Embryonic facial prominence (tissue), 1 donor: ENCODE measurements at regions not wholly inside any gene's neighbourhood (a gene's known extent, or its start where the extent isn't known, plus 50 kb on each side); places are given as distances from the start of the nearest gene placed in this dataset.

Experiments used
- DNase-seq: peaks from one replicate; pipeline ENCODE4 v3.0.0-alpha.2; 2016; ENCODE audit errors: extremely low spot score

DNA sequence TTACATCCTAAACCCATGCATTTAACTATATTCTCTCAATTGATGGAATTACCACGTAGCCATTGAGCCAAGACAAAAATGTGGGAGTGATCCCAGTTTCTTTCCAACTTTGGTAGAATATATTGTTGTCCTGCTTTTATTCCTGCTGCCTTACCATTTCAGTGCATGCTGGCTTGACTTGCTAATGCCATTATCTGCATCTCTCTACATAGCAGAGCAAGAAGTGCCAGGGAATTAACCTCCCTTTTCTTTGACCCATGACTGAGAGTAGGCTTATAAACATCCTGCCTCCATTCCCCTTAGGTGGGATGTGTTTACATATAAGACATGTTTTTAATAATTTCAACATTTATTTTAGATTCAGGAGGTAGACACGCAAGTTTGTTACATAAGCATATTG is 1153.4 kb downstream of the IGSF11 start:
- no peak for DNase-seq

DNA sequence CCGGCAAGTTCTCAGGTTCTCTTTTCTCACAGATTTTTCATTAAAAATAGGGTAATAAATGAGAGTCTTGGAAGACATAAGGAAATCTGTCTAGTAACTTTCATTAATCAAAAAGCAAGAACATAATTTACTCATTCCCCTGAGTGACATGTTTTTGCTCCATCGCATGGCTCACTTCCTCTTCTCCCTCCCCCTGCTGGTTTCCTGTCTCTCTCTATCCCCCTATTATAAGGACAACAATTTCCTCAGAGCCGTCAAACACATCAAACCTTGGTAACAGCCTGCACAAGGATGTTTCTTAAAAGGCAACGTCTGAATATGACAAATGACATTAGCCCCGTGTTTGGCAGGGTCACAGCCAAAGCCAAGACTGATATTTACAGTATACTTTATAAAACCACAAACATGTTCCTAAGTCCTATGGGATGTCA is 1149.6 kb downstream of the IGSF11 start:
- DNase-seq, result no peak

DNA sequence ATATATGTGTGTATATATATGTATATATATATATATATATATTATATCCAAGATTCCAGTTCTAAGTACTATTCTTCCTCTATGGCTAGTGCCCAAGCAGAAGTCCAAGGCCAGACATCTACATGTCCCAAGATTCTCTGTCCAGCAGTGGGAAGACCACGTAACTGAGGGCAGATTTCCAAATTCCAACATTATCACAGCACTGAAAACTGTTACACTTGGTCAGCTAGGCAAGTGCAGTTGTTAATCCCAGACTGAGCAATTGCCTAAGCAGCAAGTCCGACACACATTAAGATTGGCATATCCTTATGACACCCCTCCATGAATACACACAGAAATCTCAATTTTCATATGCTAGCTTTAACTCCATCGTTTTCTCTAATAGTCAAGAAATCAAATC is 1148.5 kb downstream of the IGSF11 start:
- no peak for DNase-seq

DNA sequence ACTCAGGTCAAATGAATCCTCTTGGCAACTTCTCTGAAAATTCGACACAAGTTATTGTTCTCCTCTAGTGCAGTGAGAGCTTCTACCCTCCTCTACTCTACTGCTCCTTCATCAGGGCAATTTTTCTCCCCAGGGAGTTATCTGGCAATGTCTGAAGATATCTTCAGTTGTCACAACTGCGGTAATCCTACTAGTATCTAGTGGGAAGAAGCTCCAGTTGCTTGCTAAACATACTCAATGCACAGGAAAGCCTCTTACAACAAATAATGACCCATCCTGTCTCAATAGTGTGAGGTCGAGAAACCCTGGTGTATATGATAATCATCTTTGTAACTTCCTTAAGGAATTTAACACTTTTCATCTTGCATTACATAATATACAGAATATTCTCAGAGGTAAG is 1147.6 kb downstream of the IGSF11 start:
- DNase-seq, result no peak

DNA sequence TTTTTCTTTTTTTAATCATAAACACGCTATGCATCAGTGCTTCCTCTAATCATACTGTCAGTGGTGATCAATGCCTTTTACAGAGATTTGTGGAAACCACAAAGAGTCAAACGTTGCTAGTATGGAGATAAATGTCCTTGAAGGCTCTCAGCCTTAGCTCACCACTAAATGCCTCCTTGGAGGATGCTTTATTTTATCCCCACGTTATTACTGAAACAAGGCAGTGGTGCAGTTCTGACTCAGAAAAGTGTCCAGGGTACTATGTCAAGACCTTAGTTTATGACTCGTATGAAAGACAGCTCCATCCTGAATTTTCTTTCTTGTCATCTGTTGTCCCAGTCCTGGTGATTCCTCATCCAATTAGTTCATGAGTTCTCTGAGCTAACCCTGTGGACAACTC is 1146.7 kb downstream of the IGSF11 start:
- no peak for DNase-seq

DNA sequence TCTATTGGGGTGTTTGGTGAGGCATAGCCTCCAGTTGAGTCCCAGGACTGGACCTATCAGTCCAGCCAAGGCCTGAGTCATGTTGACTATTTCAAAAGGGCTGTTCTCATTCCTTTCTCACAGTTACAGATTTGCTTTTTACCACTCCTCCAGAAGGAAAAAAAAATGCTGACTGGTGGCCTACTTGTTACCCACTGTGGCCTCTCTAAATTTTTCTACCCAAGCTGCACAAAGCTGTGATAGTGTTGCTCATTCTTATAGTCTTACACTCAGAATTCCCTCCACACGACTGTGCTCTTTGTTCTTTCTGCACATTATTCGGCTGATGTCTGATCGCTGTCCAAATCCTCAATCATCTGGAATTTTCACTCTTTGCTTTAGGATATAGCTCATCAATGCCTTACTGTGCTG is 1142.2 kb downstream of the IGSF11 start:
- DNase-seq, result no peak

DNA sequence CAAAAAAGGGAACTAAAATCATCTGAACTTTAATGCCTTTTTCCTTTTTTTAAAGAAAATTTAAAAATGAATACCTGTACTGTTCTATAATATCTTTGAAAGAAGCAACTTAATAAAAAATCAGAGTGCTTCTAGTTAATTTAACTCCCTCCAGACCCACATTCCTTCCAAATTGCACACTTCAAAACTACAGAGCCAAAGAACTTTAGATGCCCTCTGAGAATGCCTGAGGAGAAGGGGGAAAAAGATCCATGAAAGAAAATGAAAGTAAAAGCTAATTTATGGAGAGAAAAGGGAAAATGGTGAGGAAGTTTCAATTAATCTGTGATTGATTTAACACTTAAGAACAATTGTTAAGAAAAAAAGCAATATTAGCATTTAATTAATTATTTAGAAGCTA is 1141.6 kb downstream of the IGSF11 start:
- no peak for DNase-seq

DNA sequence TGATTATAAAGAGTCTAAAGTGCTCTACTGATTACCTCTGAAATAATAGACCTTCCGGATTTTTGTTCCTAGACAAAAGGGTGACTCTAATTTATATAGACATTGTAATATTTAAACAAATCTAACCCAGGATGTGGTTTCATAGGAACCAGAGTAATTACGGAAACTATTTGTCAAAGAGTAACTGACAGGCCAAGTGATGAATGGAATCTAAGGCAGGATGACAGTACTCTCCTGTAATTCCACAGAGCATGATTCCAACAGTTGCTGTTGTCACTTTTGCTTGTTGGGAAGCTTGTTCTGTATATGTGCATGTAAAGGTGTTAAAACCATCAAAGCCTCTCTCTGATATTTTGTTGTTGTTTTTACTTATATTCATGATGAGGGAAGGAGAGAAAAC is 1141.0 kb downstream of the IGSF11 start:
- no peak for DNase-seq

DNA sequence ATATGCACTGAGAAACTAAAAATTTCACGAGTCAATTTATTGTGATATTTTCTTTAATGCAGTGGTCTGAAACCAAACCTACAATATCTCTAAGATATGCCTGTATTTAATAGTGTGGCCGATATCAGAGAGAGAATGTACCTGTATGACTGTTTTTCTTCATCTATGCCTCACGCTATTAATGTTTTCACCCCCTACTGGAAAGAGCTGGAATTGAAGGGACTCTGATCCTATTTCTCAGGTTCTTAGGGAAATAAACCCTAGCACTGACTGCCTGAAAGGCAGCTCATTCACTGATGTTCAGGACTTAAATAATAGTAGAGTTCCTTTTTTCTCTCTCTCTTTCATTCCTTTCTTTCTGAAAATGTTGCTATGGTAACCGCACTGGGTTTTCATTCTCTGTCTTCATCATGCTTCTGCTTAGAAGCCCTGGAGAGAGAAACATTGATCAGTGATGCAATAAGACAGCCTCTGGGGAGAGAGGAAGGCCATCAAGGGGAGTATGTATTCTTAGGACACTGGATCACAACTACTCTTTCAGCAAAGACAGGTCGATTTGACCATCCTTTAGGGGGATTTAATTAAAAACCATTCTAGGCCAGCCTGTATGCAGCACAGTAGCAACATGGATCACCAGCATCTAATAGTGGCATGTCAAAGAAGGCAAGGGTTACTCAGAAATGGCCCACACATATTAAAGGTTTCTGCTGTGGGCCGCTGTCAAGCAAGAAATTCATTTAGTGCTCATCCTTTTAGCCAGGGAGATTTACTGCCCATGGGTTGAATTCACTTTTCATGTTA is 1135.7 kb downstream of the IGSF11 start:
- no peak for DNase-seq

DNA sequence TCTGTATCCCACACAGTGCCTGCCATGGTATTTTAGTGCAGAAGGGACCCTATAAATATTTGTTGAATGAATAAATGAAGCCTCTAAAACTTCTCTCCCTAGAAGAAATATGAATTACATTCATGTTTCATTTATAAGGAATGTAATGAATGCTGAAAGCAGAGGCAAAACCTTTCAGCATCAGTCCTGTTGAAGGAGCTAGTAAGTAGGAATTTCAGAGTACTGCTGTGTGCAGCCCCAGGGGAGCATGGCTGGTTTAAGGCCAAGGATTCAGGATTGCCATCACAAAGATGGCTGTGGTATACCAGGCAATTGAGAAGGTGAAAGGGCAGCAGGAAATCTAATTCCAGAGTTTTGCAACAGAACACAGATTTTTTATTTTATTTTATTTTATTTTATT is 1131.4 kb downstream of the IGSF11 start:
- no peak for DNase-seq

DNA sequence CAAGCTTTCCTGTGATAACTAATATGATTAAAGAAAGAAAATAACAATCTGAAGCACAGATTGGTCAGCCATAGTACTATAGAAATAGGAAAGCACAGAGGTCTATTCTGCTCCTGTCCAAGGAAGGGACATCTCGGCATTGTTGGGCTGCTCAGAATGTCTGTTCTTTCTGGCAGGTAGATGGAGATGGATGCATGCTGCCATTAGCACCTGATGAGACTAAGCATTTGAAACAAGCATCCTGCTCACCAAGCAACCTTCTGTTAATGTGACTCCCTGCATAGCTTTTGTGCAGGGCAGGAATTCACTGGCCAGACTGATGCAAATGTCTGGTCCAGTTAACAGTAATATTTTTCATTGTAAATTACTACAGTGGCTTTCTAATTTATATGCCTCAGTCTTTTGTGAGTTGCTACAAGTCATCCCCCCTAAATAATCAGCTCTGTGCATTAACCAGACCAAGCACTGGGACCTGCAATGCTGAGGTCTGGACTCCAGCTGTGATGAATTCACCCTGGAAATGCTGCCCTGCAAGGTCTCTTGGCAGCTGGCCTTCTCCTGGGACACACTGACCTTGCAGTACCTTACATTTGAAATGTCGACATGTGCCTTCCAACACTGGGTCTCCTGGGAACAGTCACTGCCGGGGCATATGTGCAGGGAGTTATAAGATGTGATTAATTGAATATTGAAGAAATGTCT is 1123.7 kb downstream of the IGSF11 start:
- DNase-seq, result no peak

DNA sequence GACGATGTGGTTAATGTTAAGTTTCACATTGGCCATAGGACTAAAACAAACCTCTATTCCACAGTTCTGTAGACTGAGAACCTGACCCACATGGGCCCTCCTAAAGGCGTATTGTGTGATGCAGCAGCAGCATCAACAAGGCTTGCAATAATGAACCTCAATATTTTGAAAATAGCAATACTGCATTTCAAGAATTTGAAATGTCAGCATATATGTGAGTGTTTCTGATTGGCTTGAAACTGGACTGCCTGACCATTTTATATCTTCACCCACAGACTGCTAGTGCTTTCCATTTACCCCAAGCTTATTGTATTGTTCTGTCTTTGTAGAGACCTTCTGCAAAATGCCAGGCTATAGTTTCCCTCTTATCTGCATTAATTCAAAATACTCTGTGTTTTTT is 1122.3 kb downstream of the IGSF11 start:
- no peak for DNase-seq

DNA sequence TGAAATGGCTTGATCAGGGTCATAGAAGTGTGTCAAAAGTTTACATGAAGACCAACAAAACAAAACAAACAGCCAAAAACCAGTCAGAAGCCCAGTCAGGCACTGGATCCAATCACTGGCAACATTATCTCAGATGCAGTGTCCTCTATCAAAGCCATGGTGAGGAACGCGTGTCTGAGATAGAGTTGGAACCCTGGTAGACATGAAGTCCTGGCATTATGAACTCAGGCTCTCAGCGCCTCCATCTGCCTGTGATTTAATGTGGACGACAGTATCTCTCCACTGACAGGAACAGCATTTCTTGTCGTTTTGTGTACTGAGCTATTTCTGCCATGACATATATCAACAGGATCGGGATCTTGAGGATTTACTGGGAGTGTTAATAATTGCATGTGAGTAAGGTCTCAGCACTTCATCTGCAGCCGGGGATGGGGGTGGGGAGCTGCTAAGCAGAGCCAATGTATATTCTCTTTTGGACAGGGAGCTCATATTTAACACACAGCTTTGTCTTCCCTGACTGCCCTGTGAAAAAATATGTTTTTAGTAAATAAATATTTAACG is 1120.0 kb downstream of the IGSF11 start:
- DNase-seq, result no peak

DNA sequence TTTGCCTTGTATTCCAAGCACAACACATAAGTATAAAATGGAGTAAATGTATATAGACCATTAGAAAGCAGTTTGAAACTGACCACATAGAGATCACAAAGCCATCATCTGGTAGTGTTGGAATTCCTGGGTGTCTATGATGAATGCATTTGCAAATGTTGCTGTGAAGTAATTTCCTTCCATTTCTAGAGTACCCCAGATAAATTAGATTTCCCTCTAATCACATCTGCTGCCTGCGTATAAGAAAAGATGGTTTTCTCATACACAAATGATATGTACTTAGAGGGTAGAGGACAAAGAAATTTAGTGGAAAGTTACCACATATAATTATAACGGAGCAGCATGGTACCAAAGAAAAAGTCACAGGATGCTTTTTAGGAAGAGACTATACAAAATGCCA is 1117.8 kb downstream of the IGSF11 start:
- DNase-seq, result no peak

DNA sequence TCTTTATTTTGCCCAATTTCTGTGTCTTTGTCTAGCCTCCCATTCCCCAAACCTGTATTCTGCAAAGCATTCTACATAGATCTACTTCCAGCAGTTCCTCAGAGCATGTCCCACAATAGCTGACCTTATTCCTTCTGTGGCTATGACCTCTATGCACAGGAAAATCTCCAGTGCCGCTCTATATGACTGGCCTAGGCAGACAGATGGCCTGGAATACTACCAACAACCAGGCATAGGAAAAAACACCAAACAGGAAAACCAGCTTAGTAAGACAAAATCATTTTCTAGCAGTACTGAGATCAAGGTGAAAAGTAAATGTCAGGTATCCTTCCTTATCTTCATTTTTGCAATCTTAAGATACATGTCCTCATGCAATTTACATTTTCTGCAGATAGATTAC is 1115.0 kb downstream of the IGSF11 start:
- DNase-seq, result no peak

DNA sequence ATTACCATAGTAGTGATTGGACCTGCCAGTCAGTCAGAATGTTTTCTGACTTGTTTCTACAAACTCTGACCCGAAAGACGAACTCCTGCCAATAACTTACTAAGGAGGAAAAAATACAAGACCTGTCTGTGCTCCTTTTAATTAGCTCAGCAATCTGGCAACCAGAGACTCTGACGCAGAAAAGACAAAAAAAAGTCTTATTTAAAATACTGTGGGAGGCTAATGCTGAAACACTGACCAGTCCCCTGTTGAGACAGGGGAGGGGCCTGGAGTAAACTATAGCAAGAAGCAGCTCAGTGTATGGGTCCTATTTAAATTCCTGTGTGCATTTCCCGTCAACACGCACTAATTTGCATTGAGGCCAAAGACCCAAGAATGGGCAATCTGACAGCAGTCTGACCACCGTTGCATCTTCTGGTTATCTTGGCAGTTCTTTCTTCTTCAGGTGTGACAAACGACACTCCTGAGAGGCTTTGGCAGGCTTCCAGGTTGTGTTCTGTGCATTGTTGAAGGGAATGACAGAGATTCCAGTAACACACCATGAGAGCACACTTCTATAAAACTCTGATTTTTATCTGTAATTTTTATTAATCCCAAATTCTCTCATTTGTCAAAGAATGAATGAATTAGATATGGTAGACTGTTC is 1114.3 kb downstream of the IGSF11 start:
- DNase-seq, result no peak

DNA sequence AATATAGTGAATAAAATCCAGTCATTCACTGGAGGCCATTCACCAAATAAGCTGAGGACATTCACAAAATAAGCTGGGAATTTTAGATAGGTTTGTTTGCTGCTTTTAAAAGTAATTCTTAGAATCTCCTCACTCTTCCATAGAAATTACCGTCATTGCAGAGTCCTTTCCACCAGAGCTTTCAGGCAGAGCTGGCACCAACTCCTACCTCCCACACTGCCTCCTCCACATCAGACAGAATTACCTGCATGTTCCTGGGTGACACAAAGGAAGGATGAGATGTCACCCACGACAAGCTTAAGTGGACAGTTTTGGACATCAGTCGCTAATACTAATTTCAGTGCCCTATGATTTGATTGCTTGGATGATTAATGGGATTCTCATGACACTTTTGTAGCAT is 1113.2 kb downstream of the IGSF11 start:
- DNase-seq, result no peak

DNA sequence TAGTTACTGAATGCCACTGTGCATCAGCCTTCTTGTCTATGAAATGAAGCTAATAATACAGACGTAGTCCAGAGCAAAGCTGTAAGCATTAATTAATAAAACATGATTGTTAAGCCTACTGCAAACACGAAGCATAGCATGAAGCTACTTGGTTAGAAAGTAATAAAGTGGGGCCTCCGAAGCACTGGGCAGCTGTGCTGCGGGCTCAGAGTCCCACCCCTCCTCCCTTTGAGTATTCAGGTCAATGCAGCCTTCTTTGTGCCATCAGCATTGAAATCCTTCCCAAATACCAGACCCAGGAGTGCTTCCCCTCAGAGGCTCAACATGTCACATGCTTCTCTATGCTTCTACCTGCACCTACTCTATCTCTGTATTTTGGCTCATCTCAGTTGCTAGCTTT is 1112.6 kb downstream of the IGSF11 start:
- DNase-seq, result no peak

DNA sequence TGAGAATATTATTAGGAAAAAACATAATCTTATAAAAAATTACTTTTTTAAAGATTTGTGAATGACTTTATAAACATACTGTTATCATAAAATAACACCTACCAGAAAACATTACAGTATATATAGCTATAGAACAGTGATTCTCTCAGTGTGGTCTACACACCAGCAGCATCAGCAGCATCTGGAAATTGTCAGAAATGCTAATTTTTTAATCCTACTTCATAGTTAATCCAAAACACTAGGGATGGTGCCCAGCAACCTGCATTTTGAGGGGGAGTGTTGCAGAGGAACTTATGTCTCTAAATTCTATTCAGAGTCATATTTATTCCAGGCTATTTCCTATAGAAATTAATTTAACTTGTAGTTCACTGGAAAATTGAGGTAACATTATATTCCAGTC is 1107.8 kb downstream of the IGSF11 start:
- no peak for DNase-seq

DNA sequence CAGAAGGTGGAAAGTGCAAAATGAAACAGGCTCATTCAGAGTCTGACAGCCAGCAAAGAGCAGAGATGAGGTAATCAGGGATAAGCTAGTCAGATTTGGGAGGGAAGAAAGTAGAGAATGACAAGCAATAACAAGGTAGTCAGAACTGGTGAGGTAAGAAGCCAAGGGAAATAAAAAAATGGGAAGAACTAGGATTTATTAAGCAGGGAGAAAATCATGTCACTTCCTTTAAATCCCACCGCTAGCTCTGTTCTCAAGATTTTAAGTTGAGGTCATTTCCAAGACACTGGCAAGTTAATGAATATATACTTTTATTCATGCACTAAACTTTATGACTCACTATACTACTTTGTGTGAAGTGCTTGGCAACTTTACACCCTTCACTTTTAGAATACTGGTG is 1106.8 kb downstream of the IGSF11 start:
- no peak for DNase-seq

DNA sequence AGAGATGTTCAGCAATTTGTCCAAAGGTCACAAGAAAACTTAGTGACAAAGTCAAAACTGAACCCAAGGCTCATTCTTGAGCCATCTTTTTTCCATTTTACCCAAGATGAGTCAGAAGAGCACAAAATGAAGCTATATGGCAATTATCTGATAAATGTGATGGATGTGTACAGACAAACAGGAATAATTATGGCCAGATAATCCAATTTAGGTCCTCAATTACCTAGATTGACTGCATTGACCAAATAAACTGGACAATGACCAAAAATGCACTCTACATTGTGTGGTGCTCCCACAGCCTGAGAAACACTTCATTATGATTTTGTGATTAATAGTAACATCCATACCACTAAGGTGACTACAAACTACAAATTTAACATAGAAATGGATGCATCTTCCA is 1105.8 kb downstream of the IGSF11 start:
- DNase-seq, result no peak

DNA sequence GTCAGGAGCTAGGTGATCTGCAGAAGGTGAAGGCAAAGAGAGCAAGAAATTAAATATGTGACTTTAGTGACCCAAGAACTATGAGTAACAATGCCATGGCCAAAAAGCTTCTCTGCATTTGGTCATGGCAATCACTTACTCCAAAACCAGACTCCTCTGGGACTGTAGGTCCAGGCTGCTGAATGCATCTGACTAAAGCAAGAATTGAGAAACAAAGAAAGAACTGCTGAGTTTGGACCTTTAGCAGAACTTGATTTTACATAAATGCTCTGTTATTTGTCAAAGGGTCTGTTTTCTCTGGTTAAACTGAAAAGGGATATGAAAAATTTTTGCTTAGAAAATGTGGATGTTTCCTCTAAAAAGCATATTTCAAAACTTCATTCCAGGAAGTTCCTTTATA is 1102.2 kb downstream of the IGSF11 start:
- DNase-seq, result no peak

DNA sequence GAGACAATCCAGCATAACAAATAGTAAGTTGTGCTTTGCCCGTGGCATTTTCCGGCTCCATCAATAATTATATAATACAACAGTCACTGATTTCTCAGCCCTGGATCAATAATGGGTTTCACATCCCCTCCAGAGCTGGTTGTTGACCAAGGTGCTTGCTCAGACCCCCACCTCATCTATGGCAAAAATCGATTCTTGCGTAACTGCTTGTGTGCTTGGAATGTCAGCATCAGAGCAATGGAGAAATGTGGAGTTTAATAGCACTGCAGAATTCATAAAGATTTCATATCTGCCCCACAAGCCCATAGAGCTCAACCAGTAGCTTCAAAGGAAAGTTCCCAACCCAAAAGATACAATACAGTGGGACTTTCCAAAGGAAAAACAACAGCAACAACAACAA is 1098.5 kb downstream of the IGSF11 start:
- no peak for DNase-seq
